ENCODE measurements at regions not wholly inside any gene's neighbourhood (a gene's known extent, or its start where the extent isn't known, plus 50 kb on each side); places are given as distances from the start of the nearest gene placed in this dataset.

- TF ChIP-seq, protein P1, sequence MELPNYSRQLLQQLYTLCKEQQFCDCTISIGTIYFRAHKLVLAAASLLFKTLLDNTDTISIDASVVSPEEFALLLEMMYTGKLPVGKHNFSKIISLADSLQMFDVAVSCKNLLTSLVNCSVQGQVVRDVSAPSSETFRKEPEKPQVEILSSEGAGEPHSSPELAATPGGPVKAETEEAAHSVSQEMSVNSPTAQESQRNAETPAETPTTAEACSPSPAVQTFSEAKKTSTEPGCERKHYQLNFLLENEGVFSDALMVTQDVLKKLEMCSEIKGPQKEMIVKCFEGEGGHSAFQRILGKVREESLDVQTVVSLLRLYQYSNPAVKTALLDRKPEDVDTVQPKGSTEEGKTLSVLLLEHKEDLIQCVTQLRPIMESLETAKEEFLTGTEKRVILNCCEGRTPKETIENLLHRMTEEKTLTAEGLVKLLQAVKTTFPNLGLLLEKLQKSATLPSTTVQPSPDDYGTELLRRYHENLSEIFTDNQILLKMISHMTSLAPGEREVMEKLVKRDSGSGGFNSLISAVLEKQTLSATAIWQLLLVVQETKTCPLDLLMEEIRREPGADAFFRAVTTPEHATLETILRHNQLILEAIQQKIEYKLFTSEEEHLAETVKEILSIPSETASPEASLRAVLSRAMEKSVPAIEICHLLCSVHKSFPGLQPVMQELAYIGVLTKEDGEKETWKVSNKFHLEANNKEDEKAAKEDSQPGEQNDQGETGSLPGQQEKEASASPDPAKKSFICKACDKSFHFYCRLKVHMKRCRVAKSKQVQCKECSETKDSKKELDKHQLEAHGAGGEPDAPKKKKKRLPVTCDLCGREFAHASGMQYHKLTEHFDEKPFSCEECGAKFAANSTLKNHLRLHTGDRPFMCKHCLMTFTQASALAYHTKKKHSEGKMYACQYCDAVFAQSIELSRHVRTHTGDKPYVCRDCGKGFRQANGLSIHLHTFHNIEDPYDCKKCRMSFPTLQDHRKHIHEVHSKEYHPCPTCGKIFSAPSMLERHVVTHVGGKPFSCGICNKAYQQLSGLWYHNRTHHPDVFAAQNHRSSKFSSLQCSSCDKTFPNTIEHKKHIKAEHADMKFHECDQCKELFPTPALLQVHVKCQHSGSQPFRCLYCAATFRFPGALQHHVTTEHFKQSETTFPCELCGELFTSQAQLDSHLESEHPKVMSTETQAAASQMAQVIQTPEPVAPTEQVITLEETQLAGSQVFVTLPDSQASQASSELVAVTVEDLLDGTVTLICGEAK (IDR thresholded peaks at IDR 0.05; ENCODE audit: borderline replicate concordance), result no peak
Observed at GRCh38 chr1:244968881-244969280, 104.5 kb upstream of the HNRNPU start (continued).

GRCh38 chr1:244968471-244968871, 104.1 kb upstream of the HNRNPU start:
- ChIA-PET CTCF (interaction anchor here (1.0 kb wide), 2 partner anchors 28 to 31 kb away, joined by 3 to 4 read pairs; no protein-coding TSS in a partner anchor), RAD21 (ENCODE audit: unreplicated experiment) (interaction anchor here (0.8 to 2.0 kb wide), 4 partner anchors 10 to 132 kb away, joined by 3 to 7 read pairs (median 4); partner anchors contain the start of gene COX20), SMC1A (ENCODE audit: uncharacterized antibody, unreplicated experiment) (interaction anchor here (1.0 to 2.1 kb wide), 6 partner anchors 21 to 519 kb away, joined by 3 to 8 read pairs (median 6); partner anchors contain the start of gene COX20), POLR2A (interaction anchor here (1.4 to 4.4 kb wide), 2 partner anchors 10 to 27 kb away, joined by 4 to 31 read pairs; no protein-coding TSS in a partner anchor)
- Histone ChIP-seq H3K27me3 (replicated peaks in 1 of 2; ENCODE audit: control insufficient read depth in 2 of 2, insufficient read depth in 2 of 2, low read length in 1 of 2) (no peaks in the 10 kb centered on the region), H3K79me2 (ENCODE audit: control insufficient read depth, insufficient read depth, low read length) (peaks cover 2% of the 10 kb centered on the region; the same call in 1 of the 2 replicates), H3K4me2 (ENCODE audit: control insufficient read depth, insufficient read depth) (no peak overlapping the region), H3K36me3 (ENCODE audit: control insufficient read depth in 2 of 2, insufficient read depth in 2 of 2, low read length in 1 of 2) (no peaks in the 10 kb centered on the region), H3K4me1 (ENCODE audit: control insufficient read depth, insufficient read depth, low read length) (peaks cover 4% of the 10 kb centered on the region; the same call in 1 of the 2 replicates), H4K20me1 (ENCODE audit: control insufficient read depth, insufficient read depth) (no peaks in the 10 kb centered on the region), H3K4me3 (no peak overlapping the region), H2AFZ (ENCODE audit: control insufficient read depth, low read depth, low read length) (no peak overlapping the region), H3K9me3 (replicated peaks; ENCODE audit: control insufficient read depth, insufficient read depth, low read length) (no peaks in the 10 kb centered on the region), H3K27ac (ENCODE audit: control insufficient read depth, insufficient read depth) (no peak overlapping the region), H3K9ac (ENCODE audit: control insufficient read depth, insufficient read depth, low read length) (no peak overlapping the region)
- ATAC-seq (no peak), FAIRE-seq (no peak), DNase-seq (ENCODE audit: low read depth, low spot score) (no peak)
- TF ChIP-seq DPF2 (IDR thresholded peaks at IDR 0.05) (no peak), ZBED1 (IDR thresholded peaks at IDR 0.05; ENCODE audit: borderline replicate concordance) (no peak), BRCA1 (IDR thresholded peaks at IDR 0.05; ENCODE audit: low read depth, low read length) (no peak), POU2F2 (IDR thresholded peaks at IDR 0.05; ENCODE audit: borderline replicate concordance, low read depth, low read length) (no peak), MAX (IDR thresholded peaks at IDR 0.05; ENCODE audit: low read depth, low read length) (no peak), CREM (IDR thresholded peaks at IDR 0.05; ENCODE audit: low read depth) (no peak)
- TF ChIP-seq, protein P2, sequence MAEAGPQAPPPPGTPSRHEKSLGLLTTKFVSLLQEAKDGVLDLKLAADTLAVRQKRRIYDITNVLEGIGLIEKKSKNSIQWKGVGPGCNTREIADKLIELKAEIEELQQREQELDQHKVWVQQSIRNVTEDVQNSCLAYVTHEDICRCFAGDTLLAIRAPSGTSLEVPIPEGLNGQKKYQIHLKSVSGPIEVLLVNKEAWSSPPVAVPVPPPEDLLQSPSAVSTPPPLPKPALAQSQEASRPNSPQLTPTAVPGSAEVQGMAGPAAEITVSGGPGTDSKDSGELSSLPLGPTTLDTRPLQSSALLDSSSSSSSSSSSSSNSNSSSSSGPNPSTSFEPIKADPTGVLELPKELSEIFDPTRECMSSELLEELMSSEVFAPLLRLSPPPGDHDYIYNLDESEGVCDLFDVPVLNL (IDR thresholded peaks at IDR 0.05; ENCODE audit: low read depth, low read length), result no peak
- WGBS (ENCODE audit: insufficient coverage, insufficient replicate concordance, low lambda C conversion rate, missing lambda C conversion rate), result 92% methylated on average over 12 of the region's 12 CpGs
- in situ Hi-C loops (cut with MboI) (loop anchor here (5.0 kb wide), 1 partner anchor 106 kb away; the partner anchor contains the start of gene HNRNPU), intact Hi-C loops (cut with micrococcal nuclease; ENCODE audit: unreplicated experiment) (no loop called here)
- BruUV-seq (replicated peaks), result no TSS peak
